ENCODE measurements at regions not wholly inside any gene's neighbourhood (a gene's known extent, or its start where the extent isn't known, plus 50 kb on each side); places are given as distances from the start of the nearest gene placed in this dataset.

DNA sequence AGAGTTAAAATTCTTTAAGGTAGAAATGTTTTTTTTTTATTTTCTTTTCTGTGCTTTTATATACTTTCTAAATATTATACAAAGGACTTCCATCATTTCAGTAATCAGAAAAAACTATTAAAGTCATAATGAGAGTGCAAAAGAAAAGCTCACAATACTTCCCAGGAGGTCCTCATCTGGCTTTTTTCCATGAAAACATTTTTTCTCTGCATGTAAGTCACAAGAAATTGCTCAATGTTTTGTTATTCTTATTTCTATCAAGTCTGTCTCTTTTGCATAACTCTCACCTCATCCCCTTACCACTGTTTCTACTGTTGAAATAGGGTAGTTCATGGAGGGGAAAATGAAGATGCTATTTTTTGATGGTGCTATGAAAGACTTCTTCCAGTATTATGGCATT is 375.0 kb downstream of the TMEM232 start:
- Mint-ChIP-seq H3K36me3 (no peaks in the 10 kb centered on the region), H3K27ac (no peak overlapping the region), H3K9me3 (peaks cover 0 to 5% (median 0%) of the 10 kb centered on the region in 7 donors), H3K4me1 (no peaks in the 10 kb centered on the region), H3K27me3 (no peaks in the 10 kb centered on the region), H3K4me3 (no peak overlapping the region)
- H3K36me3 ChIP-seq (ENCODE audit: control insufficient read depth, insufficient read depth, low read length): no peaks in the 10 kb centered on the region
- H3K27me3 ChIP-seq (ENCODE audit: control insufficient read depth, insufficient read depth, low read length): no peaks in the 10 kb centered on the region
- DNase-seq (no peak), ATAC-seq (ENCODE audit: low read depth in 2 of 2) (no peak)
- no peak overlapping the region for H3K27ac ChIP-seq (ENCODE audit: insufficient read depth, low read length, poor library complexity, severe bottlenecking)
- no peaks in the 10 kb centered on the region for H3K4me1 ChIP-seq (ENCODE audit: control insufficient read depth, insufficient read depth, low read length, poor library complexity, severe bottlenecking)
- H3K9me3 ChIP-seq (ENCODE audit: control insufficient read depth in 2 of 2, low read length in 2 of 2): no peaks in the 10 kb centered on the region
- no peak overlapping the region for H3K4me3 ChIP-seq (ENCODE audit: low read depth, low read length)

DNA sequence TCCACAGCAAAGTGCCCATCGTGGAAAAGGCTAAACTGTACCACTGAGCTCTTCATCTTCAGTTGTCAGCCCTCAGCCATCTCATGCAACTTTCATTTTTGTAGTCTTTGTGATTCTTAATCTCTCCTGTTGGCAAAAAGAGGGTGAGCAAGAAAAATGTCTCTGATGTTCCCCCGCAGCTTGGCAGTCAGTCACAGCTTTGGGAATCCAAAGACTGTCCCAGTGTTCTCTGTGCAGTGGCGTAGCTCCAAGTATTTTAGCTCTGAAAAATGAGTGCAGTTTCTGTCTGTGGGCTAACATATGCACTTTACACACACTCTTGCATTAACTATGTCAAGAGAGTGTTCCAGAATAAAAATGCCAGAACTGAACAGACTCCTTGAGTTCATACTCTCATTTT is 372.2 kb downstream of the TMEM232 start:
- peaks cover 0 to 5% (median 0%) of the 10 kb centered on the region in 7 donors for H3K9me3 Mint-ChIP-seq
- DNase-seq (no peak), ATAC-seq (ENCODE audit: low read depth in 2 of 2) (no peak)
- no peaks in the 10 kb centered on the region for H3K27me3 ChIP-seq (ENCODE audit: control insufficient read depth, insufficient read depth, low read length)
- H3K9me3 ChIP-seq (ENCODE audit: control insufficient read depth in 2 of 2, low read length in 2 of 2): no peaks in the 10 kb centered on the region
- H3K4me1 Mint-ChIP-seq: no peaks in the 10 kb centered on the region
- no peak overlapping the region for H3K4me3 ChIP-seq (ENCODE audit: low read depth, low read length)
- H3K4me1 ChIP-seq (ENCODE audit: control insufficient read depth, insufficient read depth, low read length, poor library complexity, severe bottlenecking): no peaks in the 10 kb centered on the region
- no peaks in the 10 kb centered on the region for H3K36me3 ChIP-seq (ENCODE audit: control insufficient read depth, insufficient read depth, low read length)
- no peaks in the 10 kb centered on the region for H3K36me3 Mint-ChIP-seq
- no peak overlapping the region for H3K27ac Mint-ChIP-seq
- H3K27me3 Mint-ChIP-seq: no peaks in the 10 kb centered on the region
- H3K27ac ChIP-seq (ENCODE audit: insufficient read depth, low read length, poor library complexity, severe bottlenecking): no peak overlapping the region
- no peak overlapping the region for H3K4me3 Mint-ChIP-seq

DNA sequence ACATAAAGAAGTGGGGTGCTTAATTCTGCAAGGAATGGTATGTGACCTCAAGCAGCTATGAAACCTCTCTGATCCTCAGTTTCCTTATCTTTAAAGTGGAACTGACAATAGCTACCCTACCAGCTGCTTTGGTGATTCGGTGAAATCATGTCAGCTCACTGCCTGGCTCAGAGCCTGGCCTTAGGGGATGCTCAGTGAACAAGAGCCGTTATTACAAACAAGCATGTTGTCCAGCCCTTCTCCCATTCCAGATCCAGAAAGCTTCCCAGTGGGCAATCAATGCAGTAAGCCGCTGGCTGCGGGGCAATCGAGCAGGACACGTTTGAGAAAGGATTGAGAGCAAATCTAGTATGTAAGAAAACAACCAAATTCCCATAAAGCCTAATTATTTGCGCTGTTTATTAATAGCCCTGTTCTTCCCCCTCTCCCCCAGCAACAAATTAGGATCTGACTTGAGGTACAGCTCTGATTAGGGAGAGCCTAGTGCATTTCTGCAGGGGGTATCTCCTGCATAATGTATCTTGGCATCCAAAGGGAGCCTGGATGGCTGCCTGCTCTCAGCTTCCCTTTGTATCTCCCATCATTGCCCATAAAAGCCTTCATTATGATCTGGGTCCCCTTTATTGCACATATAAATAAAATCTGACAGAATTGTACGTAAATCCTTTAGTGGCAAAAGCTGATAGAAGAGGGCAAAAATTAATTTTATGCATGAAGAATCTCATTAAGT is 371.4 kb downstream of the TMEM232 start:
- H3K4me1 ChIP-seq (ENCODE audit: control insufficient read depth, insufficient read depth, low read length, poor library complexity, severe bottlenecking): no peaks in the 10 kb centered on the region

DNA sequence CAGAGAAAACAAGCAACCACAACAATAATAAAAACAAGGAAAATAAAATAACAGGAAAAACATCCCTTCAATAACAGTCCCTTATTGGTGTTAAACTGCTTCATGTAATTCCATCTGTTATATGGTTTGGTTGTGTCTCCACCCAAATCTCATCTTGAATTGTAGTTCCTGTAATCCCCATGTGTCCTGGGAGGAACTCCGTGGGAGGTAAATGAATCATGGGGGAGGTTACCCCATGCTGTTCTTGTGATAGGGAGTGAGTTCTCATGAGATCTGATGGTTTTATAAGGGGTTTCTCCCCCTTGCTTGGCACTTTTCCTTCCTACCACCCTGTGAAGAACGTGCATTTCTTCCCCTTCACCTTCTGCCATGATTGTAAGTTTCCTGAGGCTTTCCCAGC is 369.8 kb downstream of the TMEM232 start:
- no peaks in the 10 kb centered on the region for H3K36me3 Mint-ChIP-seq
- H3K27me3 Mint-ChIP-seq: no peaks in the 10 kb centered on the region
- H3K4me3 ChIP-seq (ENCODE audit: low read depth, low read length): no peak overlapping the region
- no peak for DNase-seq
- peaks cover 0 to 5% (median 0%) of the 10 kb centered on the region in 7 donors for H3K9me3 Mint-ChIP-seq
- ATAC-seq (ENCODE audit: low read depth in 2 of 2): no peak
- no peak overlapping the region for H3K4me3 Mint-ChIP-seq
- no peaks in the 10 kb centered on the region for H3K9me3 ChIP-seq (ENCODE audit: control insufficient read depth in 2 of 2, low read length in 2 of 2)
- no peaks in the 10 kb centered on the region for H3K27me3 ChIP-seq (ENCODE audit: control insufficient read depth, insufficient read depth, low read length)
- no peaks in the 10 kb centered on the region for H3K36me3 ChIP-seq (ENCODE audit: control insufficient read depth, insufficient read depth, low read length)
- no peak overlapping the region for H3K27ac Mint-ChIP-seq
- no peak overlapping the region for H3K27ac ChIP-seq (ENCODE audit: insufficient read depth, low read length, poor library complexity, severe bottlenecking)
- H3K4me1 Mint-ChIP-seq: no peaks in the 10 kb centered on the region
- H3K4me1 ChIP-seq (ENCODE audit: control insufficient read depth, insufficient read depth, low read length, poor library complexity, severe bottlenecking): no peaks in the 10 kb centered on the region

More for the DNA sequence above, 371.4 kb downstream of the TMEM232 start:
- no peak overlapping the region for H3K4me3 ChIP-seq (ENCODE audit: low read depth, low read length)
- H3K4me3 Mint-ChIP-seq: no peak overlapping the region
- ATAC-seq (ENCODE audit: low read depth in 2 of 2): no peak
- H3K27ac ChIP-seq (ENCODE audit: insufficient read depth, low read length, poor library complexity, severe bottlenecking): no peak overlapping the region
- DNase-seq: no peak
- no peaks in the 10 kb centered on the region for H3K9me3 ChIP-seq (ENCODE audit: control insufficient read depth in 2 of 2, low read length in 2 of 2)
- no peaks in the 10 kb centered on the region for H3K36me3 ChIP-seq (ENCODE audit: control insufficient read depth, insufficient read depth, low read length)
- no peaks in the 10 kb centered on the region for H3K4me1 Mint-ChIP-seq
- no peak overlapping the region for H3K27ac Mint-ChIP-seq
- peaks cover 0 to 5% (median 0%) of the 10 kb centered on the region in 7 donors for H3K9me3 Mint-ChIP-seq
- H3K27me3 ChIP-seq (ENCODE audit: control insufficient read depth, insufficient read depth, low read length): no peaks in the 10 kb centered on the region
- no peaks in the 10 kb centered on the region for H3K27me3 Mint-ChIP-seq
- no peaks in the 10 kb centered on the region for H3K36me3 Mint-ChIP-seq

DNA sequence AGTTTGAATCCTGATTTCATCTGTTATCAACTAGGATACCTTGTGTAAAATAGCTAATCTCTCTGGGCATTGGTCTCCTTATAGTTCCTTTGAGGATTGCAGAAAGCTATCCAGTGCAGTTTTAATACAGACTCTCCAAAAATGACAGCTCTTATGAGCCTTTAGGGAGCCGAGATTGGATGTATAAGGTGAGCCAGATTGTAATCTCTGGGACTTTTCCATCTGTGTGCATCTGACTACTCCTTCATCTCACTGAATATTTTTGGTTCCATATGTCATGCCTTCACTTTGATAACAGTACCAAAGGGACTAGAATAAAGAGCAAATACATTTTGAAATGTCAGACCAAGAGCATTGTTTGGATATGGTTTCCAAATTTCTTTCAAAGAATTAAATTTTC is 367.2 kb downstream of the TMEM232 start:
- Mint-ChIP-seq H3K4me1 (no peaks in the 10 kb centered on the region), H3K9me3 (peaks cover 0 to 2% (median 0%) of the 10 kb centered on the region in 7 donors), H3K36me3 (no peaks in the 10 kb centered on the region), H3K27ac (no peak overlapping the region), H3K27me3 (no peaks in the 10 kb centered on the region), H3K4me3 (no peak overlapping the region)
- H3K36me3 ChIP-seq (ENCODE audit: control insufficient read depth, insufficient read depth, low read length): no peaks in the 10 kb centered on the region
- DNase-seq (no peak), ATAC-seq (ENCODE audit: low read depth in 2 of 2) (no peak)
- no peak overlapping the region for H3K27ac ChIP-seq (ENCODE audit: insufficient read depth, low read length, poor library complexity, severe bottlenecking)
- no peak overlapping the region for H3K4me3 ChIP-seq (ENCODE audit: low read depth, low read length)
- no peaks in the 10 kb centered on the region for H3K27me3 ChIP-seq (ENCODE audit: control insufficient read depth, insufficient read depth, low read length)
- no peaks in the 10 kb centered on the region for H3K9me3 ChIP-seq (ENCODE audit: control insufficient read depth in 2 of 2, low read length in 2 of 2)
- H3K4me1 ChIP-seq (ENCODE audit: control insufficient read depth, insufficient read depth, low read length, poor library complexity, severe bottlenecking): no peaks in the 10 kb centered on the region

DNA sequence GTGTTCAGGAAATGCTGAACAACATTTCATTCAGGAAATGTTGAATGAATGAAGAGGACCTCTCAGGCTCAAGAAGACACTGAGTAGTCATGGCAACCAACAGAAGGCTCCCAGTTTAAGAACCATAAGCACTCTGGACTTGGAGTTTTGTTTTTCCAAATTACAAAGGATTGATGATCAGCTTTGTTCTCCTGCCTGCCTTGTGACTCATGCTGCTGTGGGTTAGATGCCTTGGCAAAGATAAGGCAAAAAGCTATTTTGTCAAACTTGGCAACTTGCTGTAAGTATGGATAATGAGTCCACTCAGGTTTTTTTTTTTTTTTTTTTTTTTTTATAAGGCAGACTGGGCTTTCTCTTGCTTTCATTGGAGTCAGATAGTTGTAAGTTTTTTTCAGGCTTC is 365.0 kb downstream of the TMEM232 start:
- H3K36me3 Mint-ChIP-seq: no peaks in the 10 kb centered on the region
- Histone ChIP-seq H3K4me1 (ENCODE audit: control insufficient read depth, insufficient read depth, low read length, poor library complexity, severe bottlenecking) (no peaks in the 10 kb centered on the region), H3K4me3 (ENCODE audit: low read depth, low read length) (no peak overlapping the region), H3K9me3 (ENCODE audit: control insufficient read depth in 2 of 2, low read length in 2 of 2) (no peaks in the 10 kb centered on the region), H3K27ac (ENCODE audit: insufficient read depth, low read length, poor library complexity, severe bottlenecking) (no peak overlapping the region), H3K27me3 (ENCODE audit: control insufficient read depth, insufficient read depth, low read length) (no peaks in the 10 kb centered on the region), H3K36me3 (ENCODE audit: control insufficient read depth, insufficient read depth, low read length) (no peaks in the 10 kb centered on the region)
- H3K27me3 Mint-ChIP-seq: no peaks in the 10 kb centered on the region
- no peak overlapping the region for H3K4me3 Mint-ChIP-seq
- DNase-seq: no peak
- ATAC-seq (ENCODE audit: low read depth in 2 of 2): no peak
- no peak overlapping the region for H3K27ac Mint-ChIP-seq
- H3K4me1 Mint-ChIP-seq: no peaks in the 10 kb centered on the region
- peaks cover 0 to 2% (median 0%) of the 10 kb centered on the region in 7 donors for H3K9me3 Mint-ChIP-seq

DNA sequence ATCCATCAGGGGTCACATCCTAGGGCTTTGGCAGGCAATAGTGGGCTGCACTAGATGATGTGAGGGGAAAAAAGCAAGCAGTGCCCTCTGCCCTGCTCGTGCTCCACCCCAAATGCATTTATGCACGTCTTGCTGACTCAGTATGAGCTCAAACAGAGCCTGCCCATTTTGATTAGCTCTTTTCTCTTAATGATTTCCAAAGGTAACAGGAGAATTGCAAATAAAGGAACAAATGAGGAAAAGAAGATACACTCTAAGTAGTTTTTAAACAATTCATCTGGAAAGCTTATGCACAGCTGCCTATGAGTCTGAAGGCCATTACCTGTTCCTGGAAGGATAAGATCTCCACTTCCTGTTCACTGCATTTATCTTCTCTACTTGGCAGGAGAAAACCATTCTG is 364.2 kb downstream of the TMEM232 start:
- H3K4me3 Mint-ChIP-seq: no peak overlapping the region
- H3K36me3 ChIP-seq (ENCODE audit: control insufficient read depth, insufficient read depth, low read length): no peaks in the 10 kb centered on the region
- no peaks in the 10 kb centered on the region for H3K27me3 ChIP-seq (ENCODE audit: control insufficient read depth, insufficient read depth, low read length)
- no peaks in the 10 kb centered on the region for H3K9me3 Mint-ChIP-seq
- no peak overlapping the region for H3K4me3 ChIP-seq (ENCODE audit: low read depth, low read length)
- H3K4me1 ChIP-seq (ENCODE audit: control insufficient read depth, insufficient read depth, low read length, poor library complexity, severe bottlenecking): no peaks in the 10 kb centered on the region
- no peaks in the 10 kb centered on the region for H3K9me3 ChIP-seq (ENCODE audit: control insufficient read depth in 2 of 2, low read length in 2 of 2)
- ATAC-seq (ENCODE audit: low read depth in 2 of 2) (no peak), DNase-seq (no peak)
- H3K4me1 Mint-ChIP-seq: no peaks in the 10 kb centered on the region
- no peaks in the 10 kb centered on the region for H3K27me3 Mint-ChIP-seq
- no peak overlapping the region for H3K27ac ChIP-seq (ENCODE audit: insufficient read depth, low read length, poor library complexity, severe bottlenecking)
- H3K36me3 Mint-ChIP-seq: no peaks in the 10 kb centered on the region
- no peak overlapping the region for H3K27ac Mint-ChIP-seq

DNA sequence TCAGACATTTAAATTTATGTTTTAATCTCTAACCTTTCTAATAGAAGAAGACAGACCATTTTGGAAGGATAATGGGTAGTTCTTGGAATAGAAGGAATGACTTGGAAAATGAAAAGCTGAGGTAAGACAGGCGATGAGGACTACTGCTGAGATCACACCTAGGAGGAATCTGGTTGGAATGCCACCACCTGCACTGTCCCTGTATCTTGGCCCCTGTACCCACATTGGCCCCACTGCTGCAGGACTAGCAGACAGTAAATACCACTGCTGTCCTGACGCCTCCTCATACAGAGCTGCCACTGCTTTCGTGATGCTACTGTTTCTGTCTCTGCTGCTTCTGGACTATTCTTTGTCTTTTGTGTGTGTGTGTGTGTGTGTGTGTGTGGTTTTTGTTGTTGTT is 359.8 kb downstream of the TMEM232 start:
- H3K27ac ChIP-seq (ENCODE audit: insufficient read depth, low read length, poor library complexity, severe bottlenecking): no peak overlapping the region
- Mint-ChIP-seq H3K27me3 (no peaks in the 10 kb centered on the region), H3K36me3 (no peaks in the 10 kb centered on the region), H3K27ac (no peak overlapping the region), H3K9me3 (no peaks in the 10 kb centered on the region), H3K4me1 (no peaks in the 10 kb centered on the region), H3K4me3 (no peak overlapping the region)
- ATAC-seq (ENCODE audit: low read depth in 2 of 2) (no peak), DNase-seq (no peak)
- H3K4me1 ChIP-seq (ENCODE audit: control insufficient read depth, insufficient read depth, low read length, poor library complexity, severe bottlenecking): no peaks in the 10 kb centered on the region
- H3K27me3 ChIP-seq (ENCODE audit: control insufficient read depth, insufficient read depth, low read length): no peaks in the 10 kb centered on the region
- H3K9me3 ChIP-seq (ENCODE audit: control insufficient read depth in 2 of 2, low read length in 2 of 2): no peaks in the 10 kb centered on the region
- H3K36me3 ChIP-seq (ENCODE audit: control insufficient read depth, insufficient read depth, low read length): no peaks in the 10 kb centered on the region
- no peak overlapping the region for H3K4me3 ChIP-seq (ENCODE audit: low read depth, low read length)

Data from CD4-positive, CD25-positive, alpha-beta regulatory T cell (primary cell).